ENCODE measurements at regions not wholly inside any gene's neighbourhood (a gene's known extent, or its start where the extent isn't known, plus 50 kb on each side); places are given as distances from the start of the nearest gene placed in this dataset.

- no peak overlapping the region for H3K4me3 ChIP-seq (ENCODE audit: low read depth, poor library complexity, severe bottlenecking)
- TF ChIP-seq, protein P1, sequence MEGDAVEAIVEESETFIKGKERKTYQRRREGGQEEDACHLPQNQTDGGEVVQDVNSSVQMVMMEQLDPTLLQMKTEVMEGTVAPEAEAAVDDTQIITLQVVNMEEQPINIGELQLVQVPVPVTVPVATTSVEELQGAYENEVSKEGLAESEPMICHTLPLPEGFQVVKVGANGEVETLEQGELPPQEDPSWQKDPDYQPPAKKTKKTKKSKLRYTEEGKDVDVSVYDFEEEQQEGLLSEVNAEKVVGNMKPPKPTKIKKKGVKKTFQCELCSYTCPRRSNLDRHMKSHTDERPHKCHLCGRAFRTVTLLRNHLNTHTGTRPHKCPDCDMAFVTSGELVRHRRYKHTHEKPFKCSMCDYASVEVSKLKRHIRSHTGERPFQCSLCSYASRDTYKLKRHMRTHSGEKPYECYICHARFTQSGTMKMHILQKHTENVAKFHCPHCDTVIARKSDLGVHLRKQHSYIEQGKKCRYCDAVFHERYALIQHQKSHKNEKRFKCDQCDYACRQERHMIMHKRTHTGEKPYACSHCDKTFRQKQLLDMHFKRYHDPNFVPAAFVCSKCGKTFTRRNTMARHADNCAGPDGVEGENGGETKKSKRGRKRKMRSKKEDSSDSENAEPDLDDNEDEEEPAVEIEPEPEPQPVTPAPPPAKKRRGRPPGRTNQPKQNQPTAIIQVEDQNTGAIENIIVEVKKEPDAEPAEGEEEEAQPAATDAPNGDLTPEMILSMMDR (IDR thresholded peaks at IDR 0.05), result no peak
- no peak for TF ChIP-seq POLR2A (IDR thresholded peaks at IDR 0.05)
- no peak for DNase-seq (ENCODE audit: low spot score in 2 of 2)
- intact Hi-C loops (cut with DNase I; ENCODE audit: low total_unique reads), result no loop called here
- WGBS, 2 donors, result 74% methylated on average over 4 of the region's 4 CpGs
Measured at GRCh38 chr6:25025248-25025918, 89.6 kb upstream of the RIPOR2 start.

DNA sequence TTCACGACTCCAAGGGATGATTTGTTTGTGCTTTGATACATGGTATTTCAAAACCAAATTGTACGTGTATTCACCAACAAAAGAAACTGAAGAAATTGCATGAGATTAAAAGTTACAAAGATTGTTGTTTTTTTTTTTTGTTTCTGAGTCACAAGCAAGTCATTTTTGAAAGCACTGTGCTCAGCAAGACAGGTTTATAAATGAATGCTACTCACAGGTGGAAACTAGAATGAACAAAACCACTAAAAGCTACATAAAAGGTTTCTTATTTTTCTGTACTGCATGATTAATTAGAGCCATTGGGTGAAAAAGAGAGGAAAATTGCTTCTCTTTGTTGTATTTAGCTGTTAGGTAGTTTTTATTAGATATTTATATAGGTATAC is 90.2 kb upstream of the RIPOR2 start:
- 60% methylated on average over 2 of the region's 2 CpGs for WGBS, 2 donors
- no peak for TF ChIP-seq POLR2A (IDR thresholded peaks at IDR 0.05)
- TF ChIP-seq, protein P1 (IDR thresholded peaks at IDR 0.05), result no peak
- intact Hi-C loops (cut with DNase I; ENCODE audit: low total_unique reads), result no loop called here
- H3K4me3 ChIP-seq (ENCODE audit: low read depth, poor library complexity, severe bottlenecking), result no peak overlapping the region
- DNase-seq (ENCODE audit: low spot score in 2 of 2), result no peak

GRCh38 chr6:25026723-25027122 is 91.0 kb upstream of the RIPOR2 start:
- intact Hi-C loops (cut with DNase I; ENCODE audit: low total_unique reads), result no loop called here
- no peak overlapping the region for H3K4me3 ChIP-seq (ENCODE audit: low read depth, poor library complexity, severe bottlenecking)
- WGBS, 2 donors, result 37 to 52% methylated on average over 2 of the region's 2 CpGs
- TF ChIP-seq, protein P1 (IDR thresholded peaks at IDR 0.05), result no peak
- no peak for TF ChIP-seq POLR2A (IDR thresholded peaks at IDR 0.05)
- DNase-seq (ENCODE audit: low spot score in 2 of 2), result no peak

DNA sequence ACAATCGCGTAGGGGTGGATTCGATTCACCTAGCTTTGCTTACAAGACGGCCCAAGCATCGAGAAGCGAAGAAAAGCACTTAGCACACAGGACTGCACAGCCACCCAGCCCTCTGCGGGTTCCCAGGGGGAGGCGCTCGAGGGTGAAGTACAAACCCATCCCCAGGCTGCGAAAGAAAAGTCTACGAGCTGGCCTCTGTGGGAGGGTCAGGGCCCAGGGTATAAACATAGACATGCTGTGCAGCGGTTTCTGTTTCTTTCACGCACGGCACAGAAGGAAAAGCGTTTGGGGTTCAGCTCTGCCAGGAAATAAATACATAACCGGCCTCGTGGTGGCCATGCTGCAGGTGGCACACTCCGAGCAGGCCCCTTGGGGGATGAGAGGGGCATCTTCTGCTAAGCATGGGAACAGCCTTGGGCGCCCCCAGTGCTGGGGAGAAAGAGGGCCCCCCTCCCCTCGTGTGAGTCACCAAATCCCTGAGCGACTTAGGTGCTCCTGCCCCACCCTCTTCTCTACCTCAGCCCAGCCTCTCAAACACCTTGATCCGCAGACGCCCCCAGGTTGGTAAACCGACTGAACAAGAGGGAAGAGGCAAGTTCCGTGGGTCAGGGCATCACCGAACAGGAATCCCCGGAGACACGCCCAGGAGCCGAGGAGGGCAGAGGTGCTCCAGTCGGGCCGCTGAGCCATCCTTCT is 91.6 kb upstream of the RIPOR2 start:
- WGBS, 2 donors, result 69 to 84% methylated on average over 28 to 31 of the region's 31 CpGs
- no peak for DNase-seq (ENCODE audit: low spot score in 2 of 2)
- no peak for TF ChIP-seq POLR2A (IDR thresholded peaks at IDR 0.05)
- TF ChIP-seq, protein P1 (IDR thresholded peaks at IDR 0.05), result no peak
- no peak overlapping the region for H3K4me3 ChIP-seq (ENCODE audit: low read depth, poor library complexity, severe bottlenecking)
- intact Hi-C loops (cut with DNase I; ENCODE audit: low total_unique reads), result no loop called here

DNA sequence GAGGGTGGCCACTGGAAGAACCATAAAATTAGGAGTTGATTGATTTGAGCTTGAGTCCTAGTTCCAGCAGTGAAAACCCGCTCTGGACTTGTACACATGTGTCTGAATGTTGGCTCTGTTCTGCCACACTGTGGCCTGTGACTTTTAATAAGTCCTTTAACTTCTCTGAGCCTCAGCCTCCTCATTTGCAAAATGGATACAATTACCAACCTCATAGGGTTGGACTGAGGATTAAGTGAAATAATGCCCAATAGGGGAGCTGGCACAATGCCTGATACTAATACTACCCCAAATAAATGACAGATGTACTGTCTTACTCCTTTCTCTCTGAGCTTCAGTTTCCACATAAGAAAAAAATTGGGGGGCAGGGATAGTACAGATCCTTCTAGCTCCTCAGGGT is 92.6 kb upstream of the RIPOR2 start:
- TF ChIP-seq, protein P1 (IDR thresholded peaks at IDR 0.05), result no peak
- no peak for TF ChIP-seq POLR2A (IDR thresholded peaks at IDR 0.05)
- DNase-seq (ENCODE audit: low spot score in 2 of 2), result no peak
- intact Hi-C loops (cut with DNase I; ENCODE audit: low total_unique reads), result no loop called here
- no peak overlapping the region for H3K4me3 ChIP-seq (ENCODE audit: low read depth, poor library complexity, severe bottlenecking)
- WGBS, 2 donors, result 78 to 89% methylated on average over 1 of the region's 1 CpG

All from lower leg skin (tissue), 4 donors.